Psoas muscle (tissue), 7 donors: ENCODE measurements at regions not wholly inside any gene's neighbourhood (a gene's known extent, or its start where the extent isn't known, plus 50 kb on each side); places are given as distances from the start of the nearest gene placed in this dataset.
"Not testable (repeated sequence)": the region's sequence is repeated elsewhere in the genome, so short reads cannot be mapped to it uniquely, and the experiment has no call there.

Experiments
- ATAC-seq, 4 donors: fragments of 200-7000 bp; cut with Tn5 transposase; one replicate each; pipeline ENCODE4 v1.9.1; 2020; ENCODE audit warnings: moderate library complexity in 3 of 4, mild to moderate bottlenecking in 2 of 4
- DNase-seq, 2 donors: peaks; one replicate each; pipeline ENCODE4 v3.0.0-alpha.2; 2020
- H3K27ac ChIP-seq: fragments of 200-600 bp; one replicate; pipeline ENCODE4 v1.8.0; 2022
- H3K27me3 ChIP-seq, 3 donors: fragments of 200-600 bp in 1 of 3; one replicate each; pipeline versions ENCODE4 v1.6.1 to v1.8.0; 2013 to 2022; ENCODE audit warnings: low read length in 2 of 3, mild to moderate bottlenecking in 2 of 3, moderate library complexity in 1 of 3; ENCODE audit not compliant: insufficient read depth in 3 of 3
- H3K36me3 ChIP-seq, 2 donors: fragments of 200-600 bp in 1 of 2; one replicate each; pipeline versions ENCODE4 v1.6.1 to v1.8.0; 2013 to 2022; ENCODE audit warnings: low read depth in 1 of 2, mild to moderate bottlenecking in 1 of 2, moderate library complexity in 1 of 2; ENCODE audit not compliant: insufficient read depth in 1 of 2
- H3K4me1 ChIP-seq: fragments of 200-600 bp; one replicate; pipeline ENCODE4 v1.8.0; 2022
- H3K4me3 ChIP-seq: fragments of 200-600 bp; one replicate; pipeline ENCODE4 v1.8.0; 2022; ENCODE audit warnings: mild to moderate bottlenecking
- H3K9me3 ChIP-seq: fragments of 200-600 bp; one replicate; pipeline ENCODE4 v1.8.0; 2022
- CTCF ChIP-seq: fragments of 200-600 bp; IDR thresholded peaks from one replicate; pipeline ENCODE4 v1.8.0; 2022; ENCODE audit warnings: antibody characterized with exemption
- WGBS, 3 donors: extraction: QIAGEN DNeasy Blood & Tissue Kit; methylation state at CpG; one replicate each; pipeline versions ENCODE4 v1.1.6 to v1.1.7; 2013; 5-methylcytosine and 5-hydroxymethylcytosine counted together
- intact Hi-C, 2 donors: fragments of 100-400 bp; cut with DNase I; formaldehyde crosslinking; loops; one replicate each; pipeline versions ENCODE4 v1.11.0 to v1.14.2; 2022
- donor health status: healthy with polysubstance abuse.
- donor health status: DM: no; HTN: no; CAD: no; lungs with moderate emphysema.
- donor health status: Bipolar disorder and iron deficiency.
- donor health status: healthy.
- donor health status: DM: yes; HTN: yes; CAD: no.
- donor health status: DM: no; HTN: no; CAD: no.
- donor health status: DM: yes; HTN: yes; CAD: no.

GRCh38 chr16:86261379-86261778 is 248.9 kb upstream of the FOXF1 start:
- no peak for TF ChIP-seq CTCF
- Histone ChIP-seq H3K4me3 (no peak overlapping the region), H3K27ac (no peak overlapping the region), H3K4me1 (no peaks in the 10 kb centered on the region), H3K36me3 (no peaks in the 10 kb centered on the region), H3K27me3 (peaks cover 0 to 5% (median 3%) of the 10 kb centered on the region in 3 donors), H3K9me3 (no peaks in the 10 kb centered on the region)
- WGBS, 3 donors, result 74 to 86% (median 81%) methylated on average over 2 of the region's 2 CpGs
- ATAC-seq (no peak), DNase-seq (no peak)
- intact Hi-C loops, result no loop called here

- DNase-seq, H3K27ac ChIP-seq, intact Hi-C loops, H3K36me3 ChIP-seq, H3K9me3 ChIP-seq, H3K4me3 ChIP-seq, H3K4me1 ChIP-seq, ATAC-seq, H3K27me3 ChIP-seq: not testable (repeated sequence)
- WGBS, 3 donors, result 72 to 88% (median 82%) methylated on average over 2 of the region's 3 CpGs
Measured at GRCh38 chr16:86267657-86268056, 242.7 kb upstream of the FOXF1 start.

DNA sequence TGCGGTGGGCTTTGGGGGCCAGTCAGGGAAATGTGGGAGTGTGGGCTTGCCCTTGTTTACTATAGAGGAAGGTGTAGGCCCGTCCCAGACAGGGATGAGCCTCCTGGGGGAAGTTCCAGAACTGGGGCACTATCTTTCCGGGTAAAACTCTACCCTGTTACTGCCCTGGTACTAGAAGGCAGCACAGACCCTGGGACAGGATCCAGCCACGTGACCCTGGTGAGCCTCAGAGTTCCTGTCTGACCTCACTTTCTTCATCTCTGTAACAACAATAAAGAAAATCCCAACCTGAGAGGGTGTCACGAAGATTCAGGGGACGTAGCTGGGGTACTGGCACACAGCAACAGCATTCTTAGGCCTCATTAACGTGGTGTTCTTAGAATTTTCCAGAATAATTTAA is 239.6 kb upstream of the FOXF1 start:
- WGBS, 3 donors, result 38 to 44% (median 39%) methylated on average over 7 of the region's 7 CpGs
- Histone ChIP-seq H3K4me3 (no peak overlapping the region), H3K36me3 (no peaks in the 10 kb centered on the region), H3K27ac (no peak overlapping the region), H3K9me3 (peaks cover 4% of the 10 kb centered on the region), H3K27me3 (peaks cover 0 to 10% (median 0%) of the 10 kb centered on the region in 3 donors), H3K4me1 (no peaks in the 10 kb centered on the region)
- no peak for TF ChIP-seq CTCF
- intact Hi-C loops, result no loop called here
- no peak for DNase-seq
- no peak for ATAC-seq

- no peak for ATAC-seq
- intact Hi-C loops, result no loop called here
- no peak for TF ChIP-seq CTCF
Measured at GRCh38 chr16:86272744-86273143, 237.6 kb upstream of the FOXF1 start.

GRCh38 chr16:86277221-86277620 is 233.1 kb upstream of the FOXF1 start:
- Histone ChIP-seq H3K4me1 (no peaks in the 10 kb centered on the region), H3K36me3 (no peaks in the 10 kb centered on the region), H3K27ac (no peak overlapping the region), H3K9me3 (no peaks in the 10 kb centered on the region), H3K4me3 (no peak overlapping the region), H3K27me3 (peaks cover 2 to 10% (median 2%) of the 10 kb centered on the region in 3 donors)
- no peak for ATAC-seq
- DNase-seq, result no peak
- 25 to 46% (median 29%) methylated on average over 3 of the region's 3 CpGs for WGBS, 3 donors
- TF ChIP-seq CTCF, result no peak
- intact Hi-C loops, result no loop called here

More at GRCh38 chr16:86272744-86273143, 237.6 kb upstream of the FOXF1 start:
- no peak overlapping the region for H3K27ac ChIP-seq
- H3K9me3 ChIP-seq, result peaks cover 4% of the 10 kb centered on the region
- H3K27me3 ChIP-seq, result peaks cover 0 to 10% (median 2%) of the 10 kb centered on the region in 3 donors
- H3K4me1 ChIP-seq, result no peaks in the 10 kb centered on the region
- WGBS, 3 donors, result 80 to 88% (median 87%) methylated on average over 1 of the region's 1 CpG
- H3K36me3 ChIP-seq, result no peaks in the 10 kb centered on the region
- no peak for DNase-seq
- H3K4me3 ChIP-seq, result no peak overlapping the region

DNA sequence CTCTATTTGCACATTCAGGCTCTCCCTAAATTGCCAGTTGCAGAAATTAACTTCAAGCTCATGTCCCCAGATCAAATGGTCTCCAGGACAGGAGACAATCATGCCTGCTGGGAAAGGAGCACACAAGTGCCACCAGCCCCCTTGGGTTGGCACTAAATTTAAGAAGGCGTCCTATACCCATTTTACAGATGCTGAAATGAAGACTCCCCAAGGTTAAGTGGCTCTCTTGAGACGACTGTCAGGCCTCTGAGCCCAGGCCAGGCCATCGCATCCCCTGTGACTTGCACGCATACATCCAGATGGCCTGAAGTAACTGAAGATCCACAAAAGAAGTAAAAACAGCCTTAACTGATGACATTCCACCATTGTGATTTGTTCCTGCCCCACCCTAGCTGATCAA is 232.5 kb upstream of the FOXF1 start:
- intact Hi-C loops, ATAC-seq, H3K4me1 ChIP-seq, H3K4me3 ChIP-seq, H3K9me3 ChIP-seq, DNase-seq, H3K36me3 ChIP-seq, H3K27ac ChIP-seq: not testable (repeated sequence)
- 74 to 84% (median 74%) methylated on average over 4 of the region's 4 CpGs for WGBS, 3 donors
- H3K27me3 ChIP-seq, result peaks cover 2 to 11% (median 4%) of the 10 kb centered on the region in 3 donors
